SK-N-SH treated with all-trans-retinoic acid at 6 μM for 48 hours (cell line): ENCODE measurements at regions not wholly inside any gene's neighbourhood (a gene's known extent, or its start where the extent isn't known, plus 50 kb on each side); places are given as distances from the start of the nearest gene placed in this dataset.
A peak's percentile ranks its signal among the peaks of the same experiment; 100 is the strongest.

ENCODE experiments used
- ATAC-seq: fragments of 200-7000 bp; cut with Tn5 transposase; 3 replicates; pipeline ENCODE4 v1.9.1; 2020; ENCODE audit warnings: mild to moderate bottlenecking, moderate library complexity
- ARNTL ChIP-seq: fragments of 450-650 bp; formaldehyde crosslinking; IDR thresholded peaks from 2 replicates; pipeline ENCODE4 v1.5.0; 2020; ENCODE audit warnings: low read depth, mild to moderate bottlenecking, moderate library complexity, borderline replicate concordance
- BACH2 ChIP-seq: fragments of 250-450 bp; sonication (Bioruptor Pico); IDR thresholded peaks from 2 replicates; pipeline ENCODE4 v1.9.0; 2021; ENCODE audit warnings: mild to moderate bottlenecking, borderline replicate concordance
- CREB5 ChIP-seq: fragments of 250-450 bp; sonication (Bioruptor Pico); IDR thresholded peaks from 2 replicates; pipeline ENCODE4 v1.5.1; 2020; ENCODE audit warnings: low read depth, mild to moderate bottlenecking, moderate library complexity
- CSRNP3 ChIP-seq: fragments of 250-450 bp; sonication (Bioruptor Pico); IDR thresholded peaks from 2 replicates; pipeline ENCODE4 v1.5.1; 2021; ENCODE audit warnings: mild to moderate bottlenecking, moderate library complexity
- ESRRG ChIP-seq: fragments of 250-450 bp; sonication (Bioruptor Pico); IDR thresholded peaks from 2 replicates; pipeline ENCODE4 v1.6.1; 2021; ENCODE audit warnings: mild to moderate bottlenecking
- GLIS3 ChIP-seq: fragments of 250-450 bp; sonication (Bioruptor Pico); IDR thresholded peaks from 2 replicates; pipeline ENCODE4 v1.5.0; 2020; ENCODE audit warnings: mild to moderate bottlenecking, moderate library complexity
- ISL1 ChIP-seq: fragments of 250-450 bp; sonication (Bioruptor Pico); IDR thresholded peaks from 2 replicates; pipeline ENCODE4 v2.1.2; 2022; ENCODE audit warnings: mild to moderate bottlenecking, moderate library complexity
- OSR1 ChIP-seq: fragments of 250-450 bp; sonication (Bioruptor Pico); IDR thresholded peaks from 2 replicates; pipeline ENCODE4 v1.8.0; 2022; ENCODE audit warnings: moderate library complexity, mild to moderate bottlenecking, inconsistent platforms
- POU6F1 ChIP-seq: fragments of 250-450 bp; sonication (Bioruptor Pico); IDR thresholded peaks from 2 replicates; pipeline ENCODE4 v1.8.0; 2021; ENCODE audit warnings: low read depth, mild to moderate bottlenecking, moderate library complexity, borderline replicate concordance
- PPARA ChIP-seq: fragments of 250-450 bp; sonication (Bioruptor Pico); IDR thresholded peaks from 2 replicates; pipeline ENCODE4 v1.5.0; 2020; ENCODE audit warnings: mild to moderate bottlenecking, borderline replicate concordance
- RARB ChIP-seq: fragments of 250-450 bp; sonication (Bioruptor Pico); IDR thresholded peaks from 2 replicates; pipeline ENCODE4 v1.8.0; 2021; ENCODE audit warnings: mild to moderate bottlenecking, moderate library complexity
- SNAI2 ChIP-seq: fragments of 250-450 bp; sonication (Bioruptor Pico); IDR thresholded peaks from 2 replicates; pipeline ENCODE4 v1.5.0; 2020; ENCODE audit warnings: mild to moderate bottlenecking, moderate library complexity
- TCF4 ChIP-seq: fragments of 250-450 bp; sonication (Bioruptor Pico); IDR thresholded peaks from 2 replicates; pipeline ENCODE4 v1.8.0; 2021; ENCODE audit warnings: mild to moderate bottlenecking, moderate library complexity, borderline replicate concordance
- TOX ChIP-seq: fragments of 250-450 bp; sonication (Bioruptor Pico); IDR thresholded peaks from 2 replicates; pipeline ENCODE4 v1.8.0; 2021; ENCODE audit warnings: mild to moderate bottlenecking, moderate library complexity, borderline replicate concordance
- TSHZ2 ChIP-seq: fragments of 250-450 bp; sonication (Bioruptor Pico); IDR thresholded peaks from 2 replicates; pipeline ENCODE4 v1.5.0; 2020; ENCODE audit warnings: mild to moderate bottlenecking, moderate library complexity
- ZC3H10 ChIP-seq: fragments of 250-450 bp; sonication (Bioruptor Pico); IDR thresholded peaks from 2 replicates; pipeline ENCODE4 v1.5.1; 2021; ENCODE audit warnings: mild to moderate bottlenecking, moderate library complexity
- ZFP3 ChIP-seq: fragments of 250-450 bp; sonication (Bioruptor Pico); IDR thresholded peaks from 2 replicates; pipeline ENCODE4 v1.5.0; 2020; ENCODE audit warnings: mild to moderate bottlenecking, moderate library complexity
- ZFP30 ChIP-seq: fragments of 450-650 bp; formaldehyde crosslinking; IDR thresholded peaks from 2 replicates; pipeline ENCODE4 v1.5.0; 2022; ENCODE audit warnings: mild to moderate bottlenecking, moderate library complexity
- ZNF565 ChIP-seq: fragments of 450-650 bp; formaldehyde crosslinking; conservative IDR thresholded peaks from 2 replicates; pipeline ENCODE4 v1.5.0; 2020; ENCODE audit warnings: low read depth, mild to moderate bottlenecking, moderate library complexity
- ZNF70 ChIP-seq: fragments of 450-650 bp; formaldehyde crosslinking; IDR thresholded peaks from 2 replicates; pipeline ENCODE4 v1.5.0; 2020; ENCODE audit warnings: mild to moderate bottlenecking, moderate library complexity
- ZNF8 ChIP-seq: fragments of 450-650 bp; formaldehyde crosslinking; IDR thresholded peaks from 2 replicates; pipeline ENCODE4 v1.5.0; 2020; ENCODE audit warnings: mild to moderate bottlenecking, moderate library complexity

- TF ChIP-seq ARNTL (CRISPR knock-in tag), result no peak
- TF ChIP-seq ZNF70 (CRISPR knock-in tag), result no peak
- TF ChIP-seq TSHZ2, result no peak
- TF ChIP-seq GLIS3 (CRISPR knock-in tag), result no peak
- TF ChIP-seq ZC3H10 (CRISPR knock-in tag), result no peak
- TF ChIP-seq PPARA (CRISPR knock-in tag), result no peak
- no peak for TF ChIP-seq ISL1 (CRISPR knock-in tag)
- TF ChIP-seq RARB (CRISPR knock-in tag), result no peak
- TF ChIP-seq TOX (CRISPR knock-in tag), result no peak
- ATAC-seq, result no peak
Measured at GRCh38 chr9:134265078-134265477, 61.2 kb upstream of the RXRA start.

GRCh38 chr9:134266418-134266817, 59.8 kb upstream of the RXRA start:
- no peak for ATAC-seq
- TF ChIP-seq POU6F1 (CRISPR knock-in tag) (no peak), ESRRG (no peak), GLIS3 (CRISPR knock-in tag) (no peak), CSRNP3 (CRISPR knock-in tag) (no peak), ZC3H10 (CRISPR knock-in tag) (no peak), TSHZ2 (no peak)

GRCh38 chr9:134267305-134267880, 58.9 kb upstream of the RXRA start:
- peak; percentile 42; the same call in 2 of the 3 replicates for ATAC-seq
- TF ChIP-seq ARNTL (CRISPR knock-in tag) (no peak), ISL1 (CRISPR knock-in tag) (no peak), BACH2 (CRISPR knock-in tag) (no peak), ZNF565 (CRISPR knock-in tag) (no peak), ZNF8 (CRISPR knock-in tag) (no peak), ESRRG (no peak), GLIS3 (CRISPR knock-in tag) (no peak), TOX (CRISPR knock-in tag) (no peak), ZFP30 (no peak), ZFP3 (no peak)

GRCh38 chr9:134267881-134268724, 58.2 kb upstream of the RXRA start:
- ATAC-seq, result no peak
- TF ChIP-seq OSR1 (CRISPR knock-in tag), result no peak
- TF ChIP-seq ZC3H10 (CRISPR knock-in tag), result no peak
- no peak for TF ChIP-seq ZNF70 (CRISPR knock-in tag)
- TF ChIP-seq TCF4, result no peak
- no peak for TF ChIP-seq CREB5 (CRISPR knock-in tag)
- no peak for TF ChIP-seq ZFP30
- TF ChIP-seq ZFP3, result no peak
- no peak for TF ChIP-seq SNAI2 (CRISPR knock-in tag)
- no peak for TF ChIP-seq RARB (CRISPR knock-in tag)
- TF ChIP-seq CSRNP3 (CRISPR knock-in tag), result no peak
- no peak for TF ChIP-seq BACH2 (CRISPR knock-in tag)
